ENCODE measurements at regions not wholly inside any gene's neighbourhood (a gene's known extent, or its start where the extent isn't known, plus 50 kb on each side); places are given as distances from the start of the nearest gene placed in this dataset.
"Not testable (repeated sequence)": the region's sequence is repeated elsewhere in the genome, so short reads cannot be mapped to it uniquely, and the experiment has no call there.

- H3K36me3 Mint-ChIP-seq (ENCODE audit: insufficient read depth, unreplicated experiment) = no peaks in the 10 kb centered on the region
- TF ChIP-seq CTCF (IDR thresholded peaks at IDR 0.05; ENCODE audit: unreplicated experiment) = no peak
- no peaks in the 10 kb centered on the region for H3K27me3 Mint-ChIP-seq (ENCODE audit: insufficient read depth, unreplicated experiment)
- no TSS peak for BruUV-seq (replicated peaks)
- no peaks in the 10 kb centered on the region for H3K4me1 Mint-ChIP-seq (ENCODE audit: insufficient read depth, unreplicated experiment)
- no peak for DNase-seq (ENCODE audit: unreplicated experiment)
- intact Hi-C loops (cut with micrococcal nuclease) = no loop called here
- H3K27ac Mint-ChIP-seq (ENCODE audit: low read depth, unreplicated experiment) = no peak overlapping the region
- H3K9me3 Mint-ChIP-seq (ENCODE audit: unreplicated experiment) = peaks cover 14% of the 10 kb centered on the region
- POLR2A ChIA-PET = interaction anchor here (1.1 kb wide), 1 partner anchor 8 kb away, joined by 3 read pairs; no protein-coding TSS in a partner anchor
- no peak overlapping the region for H3K4me3 Mint-ChIP-seq (ENCODE audit: unreplicated experiment)
- CTCF ChIA-PET = interaction anchor here (0.6 kb wide), 1 partner anchor 320 kb away, joined by 3 read pairs; no protein-coding TSS in a partner anchor
Measured at GRCh38 chr12:124216966-124217365, 77.9 kb upstream of the RFLNA start.

- Mint-ChIP-seq H3K36me3 (ENCODE audit: insufficient read depth, unreplicated experiment) (no peaks in the 10 kb centered on the region), H3K9me3 (ENCODE audit: unreplicated experiment) (peaks cover 14% of the 10 kb centered on the region), H3K27me3 (ENCODE audit: insufficient read depth, unreplicated experiment) (no peaks in the 10 kb centered on the region), H3K4me3 (ENCODE audit: unreplicated experiment) (no peak overlapping the region), H3K4me1 (ENCODE audit: insufficient read depth, unreplicated experiment) (no peaks in the 10 kb centered on the region), H3K27ac (ENCODE audit: low read depth, unreplicated experiment) (no peak overlapping the region)
- no peak for DNase-seq (ENCODE audit: unreplicated experiment)
- TF ChIP-seq CTCF (IDR thresholded peaks at IDR 0.05; ENCODE audit: unreplicated experiment) = no peak
- ChIA-PET POLR2A (interaction anchor here (0.8 to 1.1 kb wide), 2 partner anchors 9 to 13 kb away, joined by 3 read pairs; no protein-coding TSS in a partner anchor), CTCF (interaction anchor here (0.6 kb wide), 1 partner anchor 319 kb away, joined by 3 read pairs; no protein-coding TSS in a partner anchor)
- BruUV-seq (replicated peaks) = no TSS peak
- intact Hi-C loops (cut with micrococcal nuclease) = no loop called here
Measured at GRCh38 chr12:124217508-124218242, 77.2 kb upstream of the RFLNA start.

- intact Hi-C loops (cut with micrococcal nuclease) = no loop called here
- H3K27me3 Mint-ChIP-seq (ENCODE audit: insufficient read depth, unreplicated experiment) = no peaks in the 10 kb centered on the region
- H3K4me1 Mint-ChIP-seq (ENCODE audit: insufficient read depth, unreplicated experiment) = no peaks in the 10 kb centered on the region
- peaks cover 14% of the 10 kb centered on the region for H3K9me3 Mint-ChIP-seq (ENCODE audit: unreplicated experiment)
- no peak overlapping the region for H3K27ac Mint-ChIP-seq (ENCODE audit: low read depth, unreplicated experiment)
- ChIA-PET CTCF (no interaction called here), POLR2A (interaction anchor here (0.8 kb wide), 1 partner anchor 14 kb away, joined by 3 read pairs; no protein-coding TSS in a partner anchor)
- no peak for TF ChIP-seq CTCF (IDR thresholded peaks at IDR 0.05; ENCODE audit: unreplicated experiment)
- BruUV-seq (replicated peaks) = no TSS peak
- no peaks in the 10 kb centered on the region for H3K36me3 Mint-ChIP-seq (ENCODE audit: insufficient read depth, unreplicated experiment)
- no peak overlapping the region for H3K4me3 Mint-ChIP-seq (ENCODE audit: unreplicated experiment)
- DNase-seq (ENCODE audit: unreplicated experiment) = no peak
Measured at GRCh38 chr12:124218243-124218560, 76.7 kb upstream of the RFLNA start.

- POLR2A ChIA-PET; H3K27ac Mint-ChIP-seq (ENCODE audit: low read depth, unreplicated experiment); intact Hi-C loops (cut with micrococcal nuclease); H3K4me1 Mint-ChIP-seq (ENCODE audit: insufficient read depth, unreplicated experiment); BruUV-seq (replicated peaks); CTCF ChIA-PET; H3K27me3 Mint-ChIP-seq (ENCODE audit: insufficient read depth, unreplicated experiment); DNase-seq (ENCODE audit: unreplicated experiment); H3K4me3 Mint-ChIP-seq (ENCODE audit: unreplicated experiment); H3K36me3 Mint-ChIP-seq (ENCODE audit: insufficient read depth, unreplicated experiment): not testable (repeated sequence)
- peaks cover 14% of the 10 kb centered on the region for H3K9me3 Mint-ChIP-seq (ENCODE audit: unreplicated experiment)
Measured at GRCh38 chr12:124218650-124219049, 76.2 kb upstream of the RFLNA start.

All from MCF 10A (cell line).